ENCODE measurements at regions not wholly inside any gene's neighbourhood (a gene's known extent, or its start where the extent isn't known, plus 50 kb on each side); places are given as distances from the start of the nearest gene placed in this dataset.

DNA sequence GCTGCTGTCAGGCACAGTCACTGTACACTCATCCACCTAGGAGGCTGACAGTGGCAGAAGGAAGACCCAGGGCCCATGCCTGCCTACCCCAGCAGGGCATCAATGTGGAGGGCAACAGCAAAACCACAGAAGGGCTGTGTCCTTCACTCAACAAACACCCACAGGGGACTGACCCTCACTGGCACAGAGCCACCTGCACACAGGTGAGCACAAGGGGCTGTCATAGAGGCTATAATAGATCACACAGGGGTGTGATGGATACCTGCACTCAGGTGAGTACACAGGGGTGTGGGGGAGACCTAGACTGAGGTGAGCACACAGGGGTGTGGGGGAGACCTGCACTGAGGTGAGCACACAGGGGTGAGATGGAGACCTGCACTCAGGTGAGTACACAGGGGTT is 132.8 kb upstream of the TCERG1L start:
- BruUV-seq (replicated peaks), result no TSS peak
- ATAC-seq (no peak), FAIRE-seq (no peak), DNase-seq (ENCODE audit: low read depth, low spot score) (no peak)
- SMC1A ChIA-PET (ENCODE audit: uncharacterized antibody, unreplicated experiment), result no interaction called here
- no peak overlapping the region for H3K4me3 ChIP-seq
- in situ Hi-C loops (cut with MboI) (no loop called here), intact Hi-C loops (cut with micrococcal nuclease; ENCODE audit: unreplicated experiment) (no loop called here)
- no peaks in the 10 kb centered on the region for H3K27me3 ChIP-seq (replicated peaks in 1 of 2; ENCODE audit: control insufficient read depth in 2 of 2, insufficient read depth in 2 of 2, low read length in 1 of 2)
- no peaks in the 10 kb centered on the region for H4K20me1 ChIP-seq (ENCODE audit: control insufficient read depth, insufficient read depth)
- H3K4me2 ChIP-seq (ENCODE audit: control insufficient read depth, insufficient read depth), result no peak overlapping the region
- H3K36me3 ChIP-seq (ENCODE audit: control insufficient read depth in 2 of 2, insufficient read depth in 2 of 2, low read length in 1 of 2), result no peaks in the 10 kb centered on the region
- H3K27ac ChIP-seq (ENCODE audit: control insufficient read depth, insufficient read depth), result no peak overlapping the region
- no peak overlapping the region for H3K9ac ChIP-seq (ENCODE audit: control insufficient read depth, insufficient read depth, low read length)
- CTCF ChIA-PET, result no interaction called here
- no peak overlapping the region for H2AFZ ChIP-seq (ENCODE audit: control insufficient read depth, low read depth, low read length)
- H3K79me2 ChIP-seq (ENCODE audit: control insufficient read depth, insufficient read depth, low read length), result no peaks in the 10 kb centered on the region
- H3K4me1 ChIP-seq (ENCODE audit: control insufficient read depth, insufficient read depth, low read length), result no peaks in the 10 kb centered on the region
- POLR2A ChIA-PET, result no interaction called here
- RAD21 ChIA-PET (ENCODE audit: unreplicated experiment), result no interaction called here
- H3K9me3 ChIP-seq (replicated peaks; ENCODE audit: control insufficient read depth, insufficient read depth, low read length), result no peaks in the 10 kb centered on the region
- TF ChIP-seq YBX1 (IDR thresholded peaks at IDR 0.05), result no peak
- TF ChIP-seq, protein P1, sequence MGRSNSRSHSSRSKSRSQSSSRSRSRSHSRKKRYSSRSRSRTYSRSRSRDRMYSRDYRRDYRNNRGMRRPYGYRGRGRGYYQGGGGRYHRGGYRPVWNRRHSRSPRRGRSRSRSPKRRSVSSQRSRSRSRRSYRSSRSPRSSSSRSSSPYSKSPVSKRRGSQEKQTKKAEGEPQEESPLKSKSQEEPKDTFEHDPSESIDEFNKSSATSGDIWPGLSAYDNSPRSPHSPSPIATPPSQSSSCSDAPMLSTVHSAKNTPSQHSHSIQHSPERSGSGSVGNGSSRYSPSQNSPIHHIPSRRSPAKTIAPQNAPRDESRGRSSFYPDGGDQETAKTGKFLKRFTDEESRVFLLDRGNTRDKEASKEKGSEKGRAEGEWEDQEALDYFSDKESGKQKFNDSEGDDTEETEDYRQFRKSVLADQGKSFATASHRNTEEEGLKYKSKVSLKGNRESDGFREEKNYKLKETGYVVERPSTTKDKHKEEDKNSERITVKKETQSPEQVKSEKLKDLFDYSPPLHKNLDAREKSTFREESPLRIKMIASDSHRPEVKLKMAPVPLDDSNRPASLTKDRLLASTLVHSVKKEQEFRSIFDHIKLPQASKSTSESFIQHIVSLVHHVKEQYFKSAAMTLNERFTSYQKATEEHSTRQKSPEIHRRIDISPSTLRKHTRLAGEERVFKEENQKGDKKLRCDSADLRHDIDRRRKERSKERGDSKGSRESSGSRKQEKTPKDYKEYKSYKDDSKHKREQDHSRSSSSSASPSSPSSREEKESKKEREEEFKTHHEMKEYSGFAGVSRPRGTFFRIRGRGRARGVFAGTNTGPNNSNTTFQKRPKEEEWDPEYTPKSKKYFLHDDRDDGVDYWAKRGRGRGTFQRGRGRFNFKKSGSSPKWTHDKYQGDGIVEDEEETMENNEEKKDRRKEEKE (IDR thresholded peaks at IDR 0.05), result no peak
- TF ChIP-seq, protein P2, sequence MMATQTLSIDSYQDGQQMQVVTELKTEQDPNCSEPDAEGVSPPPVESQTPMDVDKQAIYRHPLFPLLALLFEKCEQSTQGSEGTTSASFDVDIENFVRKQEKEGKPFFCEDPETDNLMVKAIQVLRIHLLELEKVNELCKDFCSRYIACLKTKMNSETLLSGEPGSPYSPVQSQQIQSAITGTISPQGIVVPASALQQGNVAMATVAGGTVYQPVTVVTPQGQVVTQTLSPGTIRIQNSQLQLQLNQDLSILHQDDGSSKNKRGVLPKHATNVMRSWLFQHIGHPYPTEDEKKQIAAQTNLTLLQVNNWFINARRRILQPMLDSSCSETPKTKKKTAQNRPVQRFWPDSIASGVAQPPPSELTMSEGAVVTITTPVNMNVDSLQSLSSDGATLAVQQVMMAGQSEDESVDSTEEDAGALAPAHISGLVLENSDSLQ (IDR thresholded peaks at IDR 0.05), result no peak
- TF ChIP-seq CREM (IDR thresholded peaks at IDR 0.05; ENCODE audit: low read depth), result no peak
- TF ChIP-seq, protein P3, sequence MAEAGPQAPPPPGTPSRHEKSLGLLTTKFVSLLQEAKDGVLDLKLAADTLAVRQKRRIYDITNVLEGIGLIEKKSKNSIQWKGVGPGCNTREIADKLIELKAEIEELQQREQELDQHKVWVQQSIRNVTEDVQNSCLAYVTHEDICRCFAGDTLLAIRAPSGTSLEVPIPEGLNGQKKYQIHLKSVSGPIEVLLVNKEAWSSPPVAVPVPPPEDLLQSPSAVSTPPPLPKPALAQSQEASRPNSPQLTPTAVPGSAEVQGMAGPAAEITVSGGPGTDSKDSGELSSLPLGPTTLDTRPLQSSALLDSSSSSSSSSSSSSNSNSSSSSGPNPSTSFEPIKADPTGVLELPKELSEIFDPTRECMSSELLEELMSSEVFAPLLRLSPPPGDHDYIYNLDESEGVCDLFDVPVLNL (IDR thresholded peaks at IDR 0.05; ENCODE audit: low read depth, low read length), result no peak
- no peak for TF ChIP-seq CREB1 (IDR thresholded peaks at IDR 0.05; ENCODE audit: low read depth)
- TF ChIP-seq NRF1 (conservative IDR thresholded peaks at IDR 0.05; ENCODE audit: low read depth, low read length), result no peak
- TF ChIP-seq SRF (IDR thresholded peaks at IDR 0.05; ENCODE audit: low read depth in 2 of 2, low read length in 2 of 2), result no peak
- TF ChIP-seq, protein P4, sequence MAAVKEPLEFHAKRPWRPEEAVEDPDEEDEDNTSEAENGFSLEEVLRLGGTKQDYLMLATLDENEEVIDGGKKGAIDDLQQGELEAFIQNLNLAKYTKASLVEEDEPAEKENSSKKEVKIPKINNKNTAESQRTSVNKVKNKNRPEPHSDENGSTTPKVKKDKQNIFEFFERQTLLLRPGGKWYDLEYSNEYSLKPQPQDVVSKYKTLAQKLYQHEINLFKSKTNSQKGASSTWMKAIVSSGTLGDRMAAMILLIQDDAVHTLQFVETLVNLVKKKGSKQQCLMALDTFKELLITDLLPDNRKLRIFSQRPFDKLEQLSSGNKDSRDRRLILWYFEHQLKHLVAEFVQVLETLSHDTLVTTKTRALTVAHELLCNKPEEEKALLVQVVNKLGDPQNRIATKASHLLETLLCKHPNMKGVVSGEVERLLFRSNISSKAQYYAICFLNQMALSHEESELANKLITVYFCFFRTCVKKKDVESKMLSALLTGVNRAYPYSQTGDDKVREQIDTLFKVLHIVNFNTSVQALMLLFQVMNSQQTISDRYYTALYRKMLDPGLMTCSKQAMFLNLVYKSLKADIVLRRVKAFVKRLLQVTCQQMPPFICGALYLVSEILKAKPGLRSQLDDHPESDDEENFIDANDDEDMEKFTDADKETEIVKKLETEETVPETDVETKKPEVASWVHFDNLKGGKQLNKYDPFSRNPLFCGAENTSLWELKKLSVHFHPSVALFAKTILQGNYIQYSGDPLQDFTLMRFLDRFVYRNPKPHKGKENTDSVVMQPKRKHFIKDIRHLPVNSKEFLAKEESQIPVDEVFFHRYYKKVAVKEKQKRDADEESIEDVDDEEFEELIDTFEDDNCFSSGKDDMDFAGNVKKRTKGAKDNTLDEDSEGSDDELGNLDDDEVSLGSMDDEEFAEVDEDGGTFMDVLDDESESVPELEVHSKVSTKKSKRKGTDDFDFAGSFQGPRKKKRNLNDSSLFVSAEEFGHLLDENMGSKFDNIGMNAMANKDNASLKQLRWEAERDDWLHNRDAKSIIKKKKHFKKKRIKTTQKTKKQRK (IDR thresholded peaks at IDR 0.05; ENCODE audit: low read depth, low read length), result no peak
- no peak for TF ChIP-seq EED (IDR thresholded peaks at IDR 0.05; ENCODE audit: low read depth)
- TF ChIP-seq TAF1 (IDR thresholded peaks at IDR 0.05; ENCODE audit: borderline replicate concordance, low read depth, low read length), result no peak
- TF ChIP-seq, protein P5, sequence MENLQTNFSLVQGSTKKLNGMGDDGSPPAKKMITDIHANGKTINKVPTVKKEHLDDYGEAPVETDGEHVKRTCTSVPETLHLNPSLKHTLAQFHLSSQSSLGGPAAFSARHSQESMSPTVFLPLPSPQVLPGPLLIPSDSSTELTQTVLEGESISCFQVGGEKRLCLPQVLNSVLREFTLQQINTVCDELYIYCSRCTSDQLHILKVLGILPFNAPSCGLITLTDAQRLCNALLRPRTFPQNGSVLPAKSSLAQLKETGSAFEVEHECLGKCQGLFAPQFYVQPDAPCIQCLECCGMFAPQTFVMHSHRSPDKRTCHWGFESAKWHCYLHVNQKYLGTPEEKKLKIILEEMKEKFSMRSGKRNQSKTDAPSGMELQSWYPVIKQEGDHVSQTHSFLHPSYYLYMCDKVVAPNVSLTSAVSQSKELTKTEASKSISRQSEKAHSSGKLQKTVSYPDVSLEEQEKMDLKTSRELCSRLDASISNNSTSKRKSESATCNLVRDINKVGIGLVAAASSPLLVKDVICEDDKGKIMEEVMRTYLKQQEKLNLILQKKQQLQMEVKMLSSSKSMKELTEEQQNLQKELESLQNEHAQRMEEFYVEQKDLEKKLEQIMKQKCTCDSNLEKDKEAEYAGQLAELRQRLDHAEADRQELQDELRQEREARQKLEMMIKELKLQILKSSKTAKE (IDR thresholded peaks at IDR 0.05; ENCODE audit: low read depth, poor library complexity, severe bottlenecking), result no peak
- no peak for TF ChIP-seq RBBP5 (conservative IDR thresholded peaks at IDR 0.05)
- no peak for TF ChIP-seq ZNF384 (IDR thresholded peaks at IDR 0.05; ENCODE audit: borderline replicate concordance, low read depth, low read length)
- no peak for TF ChIP-seq HDGF (IDR thresholded peaks at IDR 0.05)
- no peak for TF ChIP-seq POLR2AphosphoS5 (IDR thresholded peaks at IDR 0.05; ENCODE audit: low read length)
- TF ChIP-seq LARP7 (IDR thresholded peaks at IDR 0.05), result no peak
